NCI-H69 (cell line): ENCODE measurements at regions not wholly inside any gene's neighbourhood (a gene's known extent, or its start where the extent isn't known, plus 50 kb on each side); places are given as distances from the start of the nearest gene placed in this dataset.
"Not testable (repeated sequence)": the region's sequence is repeated elsewhere in the genome, so short reads cannot be mapped to it uniquely, and the experiment has no call there.

Experiments
- DNase-seq: peaks from one replicate; lab custom pipeline; 2025; lab: John Stamatoyannopoulos, UW

- DNase-seq: not testable (repeated sequence)
Measured at GRCh38 chr6:134425917-134426316, 108.0 kb upstream of the SGK1 start.

- DNase-seq: no peak
Measured at GRCh38 chr6:134425513-134425912, 107.6 kb upstream of the SGK1 start.

DNA sequence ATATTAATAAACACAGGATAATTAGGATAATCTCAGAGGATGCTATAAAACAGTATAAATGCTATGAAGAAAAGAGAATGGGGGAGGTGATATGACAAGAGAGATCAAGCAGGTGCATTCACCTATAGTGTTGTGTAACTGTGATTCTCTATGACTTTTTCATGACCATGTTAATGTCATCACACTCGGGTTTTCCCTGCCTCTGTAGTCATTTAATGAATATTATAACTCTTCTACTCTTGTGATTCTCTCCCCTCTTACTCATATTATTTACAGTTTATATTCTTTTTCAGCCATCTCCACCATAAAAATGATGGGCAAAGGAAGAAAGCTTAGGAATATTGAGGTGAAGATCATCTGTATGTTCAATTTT, 106.9 kb upstream of the SGK1 start:
- no peak for DNase-seq

- DNase-seq: no peak
Measured at GRCh38 chr6:134424165-134424797, 106.4 kb upstream of the SGK1 start.

- DNase-seq: no peak
Measured at GRCh38 chr6:134422426-134423231, 104.7 kb upstream of the SGK1 start.

GRCh38 chr6:134421501-134421900, 103.6 kb upstream of the SGK1 start:
- DNase-seq: no peak

DNA sequence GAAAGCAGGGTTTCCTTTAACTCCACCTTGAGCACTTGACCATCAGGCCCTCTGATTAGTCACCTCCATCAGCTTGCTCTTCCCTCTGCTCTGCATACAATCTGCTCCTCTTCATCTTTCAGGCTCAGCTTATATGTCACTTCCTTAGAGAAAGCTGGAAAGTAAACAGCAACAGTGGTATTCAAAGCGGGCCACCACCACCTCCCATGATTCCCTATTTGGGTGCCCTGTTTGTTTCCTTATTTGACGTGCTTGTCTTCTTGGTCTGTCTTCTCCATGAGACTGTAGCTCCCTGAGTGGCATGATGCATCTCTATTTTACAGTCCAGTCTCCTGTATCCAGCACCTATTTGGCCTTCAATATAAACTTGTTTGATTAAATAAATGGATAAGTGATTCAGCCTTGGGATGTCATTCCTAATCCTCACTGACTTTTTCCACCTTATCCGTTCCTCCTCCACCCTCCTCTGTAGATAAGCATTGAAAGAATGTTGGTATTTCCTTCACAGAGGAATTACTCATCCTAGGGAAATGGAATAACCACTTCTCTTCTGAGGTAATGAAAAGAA, 102.8 kb upstream of the SGK1 start:
- no peak for DNase-seq

DNA sequence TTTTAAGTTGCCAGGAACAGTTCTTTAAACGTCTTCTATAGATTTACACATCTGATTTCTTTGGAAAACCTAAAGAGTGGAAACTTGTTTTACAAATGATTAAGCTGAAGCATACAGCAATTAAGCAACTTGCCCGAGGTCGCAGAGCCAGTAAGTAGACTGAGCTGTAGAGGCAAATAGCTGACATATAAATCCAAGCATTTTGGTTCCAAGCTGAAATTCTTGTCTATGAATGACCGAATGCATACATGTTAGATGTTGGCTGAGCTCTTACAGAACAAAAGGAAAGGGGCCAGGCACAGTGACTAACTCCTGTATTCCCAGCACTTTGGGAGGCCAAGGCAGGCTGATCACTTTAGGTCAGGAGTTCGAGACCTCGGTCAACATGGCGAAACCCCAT, 101.8 kb upstream of the SGK1 start:
- DNase-seq: no peak

GRCh38 chr6:134416418-134417154, 98.7 kb upstream of the SGK1 start:
- DNase-seq: no peak

DNA sequence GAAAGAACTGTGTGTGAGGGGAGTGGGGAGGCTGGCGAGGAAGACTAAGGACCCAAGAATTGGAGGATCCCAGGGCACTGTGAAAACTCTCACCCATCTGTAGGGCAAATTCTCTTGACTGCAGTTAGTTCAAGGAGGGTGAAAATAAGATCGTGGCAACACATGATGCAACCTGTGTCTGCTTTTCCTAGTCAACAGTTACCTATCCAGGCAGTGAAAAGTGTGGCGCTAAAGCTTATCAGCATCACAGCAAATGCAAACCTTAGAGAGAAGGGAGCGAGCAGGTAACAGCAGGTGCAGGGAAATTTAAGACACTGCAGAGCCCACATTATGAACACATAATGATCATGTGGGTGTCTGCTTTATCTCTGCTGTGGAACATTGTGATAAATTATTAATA, 97.7 kb upstream of the SGK1 start:
- DNase-seq: no peak

GRCh38 chr6:134415194-134415593, 97.3 kb upstream of the SGK1 start:
- no peak for DNase-seq

- no peak for DNase-seq
Measured at GRCh38 chr6:134414793-134415192, 96.9 kb upstream of the SGK1 start.

GRCh38 chr6:134413241-134413643, 95.3 kb upstream of the SGK1 start:
- DNase-seq: no peak

GRCh38 chr6:134410541-134410940, 92.6 kb upstream of the SGK1 start:
- no peak for DNase-seq

DNA sequence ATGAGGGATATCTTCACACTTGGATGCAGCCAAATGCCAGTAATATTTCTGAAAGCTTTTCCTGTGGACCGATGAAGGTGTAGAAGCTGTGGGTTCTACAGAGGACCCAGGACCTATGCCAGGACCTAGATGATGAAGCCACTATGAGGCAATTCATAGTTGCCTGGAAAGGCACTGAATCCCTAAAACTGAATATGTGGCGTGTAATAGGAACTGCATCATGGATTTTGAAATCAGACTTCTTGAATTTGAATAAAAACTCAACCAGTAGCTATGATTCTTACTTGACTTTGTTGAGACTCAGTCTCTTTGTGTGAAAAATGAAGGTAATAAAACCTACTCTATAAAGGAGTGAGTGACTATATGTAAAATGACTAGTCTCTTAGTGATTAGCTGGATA, 89.9 kb upstream of the SGK1 start:
- no peak for DNase-seq

DNA sequence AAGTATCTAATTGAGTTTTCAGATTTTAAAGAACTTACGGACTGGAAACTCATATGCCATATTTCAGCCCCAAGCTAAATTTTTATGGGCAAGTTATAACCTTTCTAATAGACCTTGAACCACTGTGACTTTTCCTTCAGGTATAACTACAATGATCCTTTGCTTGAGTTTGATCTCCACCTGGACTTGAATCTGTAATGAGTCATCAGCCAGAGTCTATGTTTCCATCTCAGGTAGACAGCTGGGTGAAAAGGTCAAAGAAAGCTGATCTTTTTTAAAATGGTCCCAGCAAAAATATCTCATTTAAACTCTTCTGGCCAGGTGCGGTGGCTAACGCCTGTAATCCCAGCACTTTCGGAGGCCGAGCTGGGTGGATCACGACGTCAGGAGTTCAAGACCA, 88.4 kb upstream of the SGK1 start:
- DNase-seq: no peak

- no peak for DNase-seq
Measured at GRCh38 chr6:134405386-134406087, 87.6 kb upstream of the SGK1 start.

DNA sequence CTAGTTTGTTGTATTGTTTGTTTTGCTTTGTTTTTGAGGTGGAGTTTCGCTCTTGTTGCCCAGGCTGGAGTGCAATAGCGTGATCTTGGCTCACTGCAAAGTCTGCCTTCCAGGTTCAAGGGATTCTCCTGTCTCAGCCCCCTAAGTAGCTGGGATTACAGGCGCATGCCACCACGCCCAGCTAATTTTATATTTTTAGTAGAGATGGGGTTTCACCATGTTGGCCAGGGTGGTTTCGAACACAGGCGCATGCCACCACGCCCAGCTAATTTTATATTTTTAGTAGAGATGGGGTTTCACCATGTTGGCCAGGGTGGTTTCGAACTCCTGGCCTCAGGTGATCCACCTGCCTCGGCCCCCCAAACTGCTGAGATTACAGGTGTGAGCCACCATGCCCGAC, 85.4 kb upstream of the SGK1 start:
- not testable (repeated sequence) for DNase-seq

GRCh38 chr6:134402372-134402984, 84.6 kb upstream of the SGK1 start:
- DNase-seq: no peak

DNA sequence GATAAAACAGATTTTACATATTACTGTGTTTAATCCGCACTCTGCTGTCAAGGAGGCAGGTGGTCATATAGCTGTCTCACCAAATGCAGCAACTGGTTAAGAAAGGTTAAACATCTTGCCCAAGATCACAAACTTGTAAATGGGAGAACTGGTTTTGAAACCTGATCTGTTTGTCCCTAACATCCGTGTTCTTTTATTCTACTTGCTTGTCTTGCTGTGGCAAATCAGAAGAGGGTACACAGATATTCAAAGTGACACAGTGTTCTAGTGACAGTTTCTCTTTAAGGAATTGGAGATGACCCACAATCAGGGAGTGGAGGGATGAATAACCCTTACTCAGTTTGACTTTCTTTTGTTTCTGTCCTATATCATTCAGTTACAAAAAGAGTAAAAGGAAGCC, 83.0 kb upstream of the SGK1 start:
- DNase-seq: no peak

DNA sequence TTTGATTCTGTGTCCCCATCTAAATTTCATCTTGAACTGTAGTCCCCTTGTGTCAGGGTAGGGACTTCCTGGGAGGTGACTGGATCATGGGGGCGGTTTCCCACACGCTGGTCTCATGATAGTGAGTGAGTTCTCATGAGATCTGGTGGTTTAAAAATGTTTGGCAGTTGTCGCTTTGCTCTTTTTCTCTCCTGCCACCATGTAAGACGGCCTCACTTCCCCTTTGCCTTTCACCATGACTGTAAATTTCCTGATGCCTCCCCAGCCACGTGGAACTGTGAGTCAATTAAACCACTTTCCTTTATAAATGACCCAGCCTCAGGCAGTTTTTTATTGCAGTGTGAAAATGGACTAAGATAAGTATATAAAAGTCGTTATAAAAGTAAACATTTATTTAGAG, 80.5 kb upstream of the SGK1 start:
- DNase-seq: peak; percentile 15

- no peak for DNase-seq
Measured at GRCh38 chr6:134397676-134398075, 79.8 kb upstream of the SGK1 start.
